GM21423 (cell line): ENCODE measurements at regions not wholly inside any gene's neighbourhood (a gene's known extent, or its start where the extent isn't known, plus 50 kb on each side); places are given as distances from the start of the nearest gene placed in this dataset.
"Not testable (repeated sequence)": the region's sequence is repeated elsewhere in the genome, so short reads cannot be mapped to it uniquely, and the experiment has no call there.

Experiments
- ATAC-seq: cut with Tn5 transposase; IDR thresholded peaks from one replicate; pipeline ENCODE4 v1.9.1; 2021; ENCODE audit warnings: mild to moderate bottlenecking, moderate library complexity; ENCODE audit not compliant: unreplicated experiment

- no peak for ATAC-seq
Measured at GRCh38 chr5:75848077-75848476, 130.8 kb upstream of the POC5 start.

- ATAC-seq, result peak; percentile 91
Measured at GRCh38 chr5:75847561-75848021, 130.4 kb upstream of the POC5 start.

GRCh38 chr5:75844301-75844700, 127.1 kb upstream of the POC5 start:
- ATAC-seq, result no peak

GRCh38 chr5:75843319-75843718, 126.1 kb upstream of the POC5 start:
- ATAC-seq, result no peak

GRCh38 chr5:75839547-75839946, 122.3 kb upstream of the POC5 start:
- ATAC-seq, result no peak

GRCh38 chr5:75837258-75837841, 120.1 kb upstream of the POC5 start:
- ATAC-seq, result no peak

GRCh38 chr5:75831561-75831960, 114.3 kb upstream of the POC5 start:
- no peak for ATAC-seq

GRCh38 chr5:75828029-75828428, 110.8 kb upstream of the POC5 start:
- no peak for ATAC-seq

GRCh38 chr5:75824323-75824722, 107.1 kb upstream of the POC5 start:
- no peak for ATAC-seq

- ATAC-seq, result no peak
Measured at GRCh38 chr5:75823811-75824210, 106.6 kb upstream of the POC5 start.

- ATAC-seq, result no peak
Measured at GRCh38 chr5:75818661-75819060, 101.4 kb upstream of the POC5 start.

- ATAC-seq, result not testable (repeated sequence)
Measured at GRCh38 chr5:75799695-75800094, 82.5 kb upstream of the POC5 start.

- not testable (repeated sequence) for ATAC-seq
Measured at GRCh38 chr5:75769338-75769737, 52.1 kb upstream of the POC5 start.
